ENCODE measurements at regions not wholly inside any gene's neighbourhood (a gene's known extent, or its start where the extent isn't known, plus 50 kb on each side); places are given as distances from the start of the nearest gene placed in this dataset.

DNA sequence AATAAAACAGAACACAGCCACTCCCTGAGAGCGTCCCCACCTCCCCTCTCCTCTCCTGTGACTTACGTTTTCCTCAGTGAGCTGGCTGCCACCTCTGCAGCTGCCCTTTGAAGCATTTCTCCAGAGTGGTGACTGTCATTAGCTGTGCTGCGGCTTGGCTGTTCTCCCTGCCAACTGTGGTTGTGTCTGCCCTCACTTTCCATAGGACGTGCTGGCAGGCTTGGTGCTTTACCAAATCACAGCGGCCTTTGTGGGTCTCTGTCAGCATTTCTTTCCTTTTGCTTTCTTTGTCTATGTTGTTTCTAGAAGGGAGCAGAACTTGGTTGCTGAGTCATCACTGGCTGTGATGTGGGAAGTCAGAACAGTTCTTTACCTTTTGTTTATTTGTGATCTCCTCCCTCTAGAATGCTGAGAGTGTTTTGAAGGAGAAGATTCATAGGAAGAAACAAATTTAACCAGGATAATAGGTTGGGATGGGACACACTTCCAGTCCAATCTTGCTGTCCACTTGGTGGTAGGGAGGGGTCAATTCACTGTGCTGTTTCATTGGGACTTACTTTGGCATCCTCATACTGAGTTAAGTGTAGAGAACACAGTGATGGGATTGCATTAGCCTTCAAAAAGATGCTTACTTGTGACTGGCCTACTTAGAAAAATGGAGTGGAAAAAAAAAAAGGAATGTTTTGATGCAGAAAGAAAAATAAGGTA is 88.2 kb downstream of the TMX1 start:
- Histone ChIP-seq H4K20me1 (ENCODE audit: insufficient read depth, low read length, poor library complexity, severe bottlenecking) (no peaks in the 10 kb centered on the region), H3K4me1 (ENCODE audit: insufficient read depth, low read length, poor library complexity, severe bottlenecking) (no peaks in the 10 kb centered on the region), H3K4me3 (ENCODE audit: low read length, poor library complexity, severe bottlenecking) (no peak overlapping the region), H3K9me3 (ENCODE audit: insufficient read depth, low read depth, low read length) (no peaks in the 10 kb centered on the region), H3K9ac (ENCODE audit: low read depth, low read length, poor library complexity, severe bottlenecking) (no peak overlapping the region), H3K27me3 (ENCODE audit: insufficient read depth, low read length, poor library complexity, severe bottlenecking) (no peaks in the 10 kb centered on the region), H3K9me2 (replicated peaks; ENCODE audit: low read depth, low read length) (no peaks in the 10 kb centered on the region), H3F3A (ENCODE audit: low read depth) (no peaks in the 10 kb centered on the region), H3K4me2 (ENCODE audit: low read depth, low read length, poor library complexity, severe bottlenecking) (peak overlapping the region; percentile 30), H3K79me2 (ENCODE audit: insufficient read depth, low read length) (no peaks in the 10 kb centered on the region), H2AFZ (ENCODE audit: low read length) (no peak overlapping the region; the same call in 1 of the 2 replicates), H3K36me3 (ENCODE audit: insufficient read depth, low read length) (no peaks in the 10 kb centered on the region)
- TF ChIP-seq, protein P1, sequence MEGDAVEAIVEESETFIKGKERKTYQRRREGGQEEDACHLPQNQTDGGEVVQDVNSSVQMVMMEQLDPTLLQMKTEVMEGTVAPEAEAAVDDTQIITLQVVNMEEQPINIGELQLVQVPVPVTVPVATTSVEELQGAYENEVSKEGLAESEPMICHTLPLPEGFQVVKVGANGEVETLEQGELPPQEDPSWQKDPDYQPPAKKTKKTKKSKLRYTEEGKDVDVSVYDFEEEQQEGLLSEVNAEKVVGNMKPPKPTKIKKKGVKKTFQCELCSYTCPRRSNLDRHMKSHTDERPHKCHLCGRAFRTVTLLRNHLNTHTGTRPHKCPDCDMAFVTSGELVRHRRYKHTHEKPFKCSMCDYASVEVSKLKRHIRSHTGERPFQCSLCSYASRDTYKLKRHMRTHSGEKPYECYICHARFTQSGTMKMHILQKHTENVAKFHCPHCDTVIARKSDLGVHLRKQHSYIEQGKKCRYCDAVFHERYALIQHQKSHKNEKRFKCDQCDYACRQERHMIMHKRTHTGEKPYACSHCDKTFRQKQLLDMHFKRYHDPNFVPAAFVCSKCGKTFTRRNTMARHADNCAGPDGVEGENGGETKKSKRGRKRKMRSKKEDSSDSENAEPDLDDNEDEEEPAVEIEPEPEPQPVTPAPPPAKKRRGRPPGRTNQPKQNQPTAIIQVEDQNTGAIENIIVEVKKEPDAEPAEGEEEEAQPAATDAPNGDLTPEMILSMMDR (conservative IDR thresholded peaks at IDR 0.05; ENCODE audit: low read length), result no peak
- TF ChIP-seq EZH2phosphoT487 (IDR thresholded peaks at IDR 0.05; ENCODE audit: borderline replicate concordance), result no peak

DNA sequence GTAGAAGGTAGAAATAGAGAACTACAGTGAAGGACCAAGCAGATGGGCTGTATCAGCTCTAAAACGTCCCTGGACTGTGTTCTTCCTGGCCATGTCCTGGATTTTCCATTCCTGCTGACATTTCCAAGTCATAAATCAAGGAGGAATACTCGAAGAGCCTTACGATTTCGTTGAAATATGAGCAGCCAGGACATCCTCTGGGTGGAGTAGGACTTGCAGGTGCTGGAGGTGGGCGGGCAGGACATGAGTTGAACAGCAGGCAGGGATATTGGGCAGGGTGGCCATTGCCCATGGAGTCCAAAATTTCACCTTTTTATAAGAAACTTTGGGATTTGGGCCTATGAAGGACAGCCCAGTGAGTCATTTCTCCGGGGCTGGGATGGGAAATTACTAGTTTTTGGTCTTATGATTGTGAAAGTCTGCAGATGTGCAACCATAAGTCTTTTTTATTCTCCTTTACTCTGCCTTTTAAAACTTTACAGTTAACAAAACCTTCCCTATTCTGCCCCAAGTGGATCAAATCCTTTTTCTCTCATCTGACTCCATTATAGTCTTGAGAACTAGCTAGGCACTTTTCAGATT is 88.8 kb downstream of the TMX1 start:
- Histone ChIP-seq H3K27me3 (ENCODE audit: insufficient read depth, low read length, poor library complexity, severe bottlenecking) (no peaks in the 10 kb centered on the region), H3K9me2 (replicated peaks; ENCODE audit: low read depth, low read length) (no peaks in the 10 kb centered on the region), H3K4me3 (ENCODE audit: low read length, poor library complexity, severe bottlenecking) (no peak overlapping the region), H3K4me2 (ENCODE audit: low read depth, low read length, poor library complexity, severe bottlenecking) (no peak overlapping the region), H3K4me1 (ENCODE audit: insufficient read depth, low read length, poor library complexity, severe bottlenecking) (no peaks in the 10 kb centered on the region), H3K9me3 (ENCODE audit: insufficient read depth, low read depth, low read length) (no peaks in the 10 kb centered on the region), H2AFZ (ENCODE audit: low read length) (no peak overlapping the region), H3K9ac (ENCODE audit: low read depth, low read length, poor library complexity, severe bottlenecking) (no peak overlapping the region), H3F3A (ENCODE audit: low read depth) (no peaks in the 10 kb centered on the region), H3K79me2 (ENCODE audit: insufficient read depth, low read length) (no peaks in the 10 kb centered on the region), H4K20me1 (ENCODE audit: insufficient read depth, low read length, poor library complexity, severe bottlenecking) (no peaks in the 10 kb centered on the region), H3K36me3 (ENCODE audit: insufficient read depth, low read length) (no peaks in the 10 kb centered on the region)
- no peak for TF ChIP-seq EZH2phosphoT487 (IDR thresholded peaks at IDR 0.05; ENCODE audit: borderline replicate concordance)
- TF ChIP-seq, protein P1 (conservative IDR thresholded peaks at IDR 0.05; ENCODE audit: low read length), result no peak

DNA sequence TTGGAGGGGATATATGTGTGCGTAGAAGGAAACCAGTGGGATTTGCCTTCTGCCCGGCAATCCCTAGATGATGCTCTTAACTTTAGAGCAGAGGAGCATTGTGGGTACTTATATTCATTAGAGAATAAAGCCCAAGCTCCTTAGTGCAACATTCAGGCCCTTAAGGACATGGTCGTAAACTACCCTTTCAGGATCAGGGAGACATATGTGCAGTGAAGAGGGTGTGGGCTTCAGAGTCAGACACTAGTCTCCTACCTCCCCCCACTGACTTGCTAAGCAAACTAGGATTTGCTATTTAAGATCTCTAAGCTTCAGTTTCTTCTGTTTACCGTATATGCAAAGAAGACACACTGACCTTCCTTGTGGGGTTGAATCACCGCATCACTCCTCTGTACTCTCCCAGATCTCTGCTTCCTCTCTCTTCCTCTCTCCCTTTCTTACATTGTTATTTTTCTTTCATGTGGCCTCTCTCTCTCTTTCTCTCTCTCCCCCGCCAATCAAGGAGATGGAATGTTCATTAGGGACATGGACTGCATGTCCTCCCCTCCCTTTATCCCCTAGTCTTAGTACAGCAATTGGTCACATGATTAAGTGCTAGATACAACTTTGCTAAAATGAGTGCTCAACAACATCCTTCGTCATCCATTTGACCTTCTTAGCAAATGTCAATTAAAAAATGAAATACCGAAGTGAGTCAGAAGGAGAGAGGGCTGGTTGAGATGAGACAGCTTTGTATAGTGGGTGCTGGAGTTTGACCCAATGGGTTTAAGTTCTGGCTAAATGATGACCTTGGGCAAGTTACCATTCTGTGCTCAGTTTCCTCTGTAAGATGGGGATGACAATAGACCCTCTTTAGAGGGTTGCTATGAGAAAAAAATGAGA is 91.7 kb downstream of the TMX1 start:
- TF ChIP-seq, protein P1 (conservative IDR thresholded peaks at IDR 0.05; ENCODE audit: low read length), result no peak
- Histone ChIP-seq H3K36me3 (ENCODE audit: insufficient read depth, low read length) (no peaks in the 10 kb centered on the region), H3K27me3 (ENCODE audit: insufficient read depth, low read length, poor library complexity, severe bottlenecking) (no peaks in the 10 kb centered on the region), H3K9me3 (ENCODE audit: insufficient read depth, low read depth, low read length) (no peaks in the 10 kb centered on the region), H4K20me1 (ENCODE audit: insufficient read depth, low read length, poor library complexity, severe bottlenecking) (no peaks in the 10 kb centered on the region), H3K9me2 (replicated peaks; ENCODE audit: low read depth, low read length) (no peaks in the 10 kb centered on the region), H3F3A (ENCODE audit: low read depth) (no peaks in the 10 kb centered on the region), H3K4me3 (ENCODE audit: low read length, poor library complexity, severe bottlenecking) (no peak overlapping the region), H2AFZ (ENCODE audit: low read length) (no peak overlapping the region), H3K4me2 (ENCODE audit: low read depth, low read length, poor library complexity, severe bottlenecking) (no peak overlapping the region), H3K9ac (ENCODE audit: low read depth, low read length, poor library complexity, severe bottlenecking) (no peak overlapping the region), H3K79me2 (ENCODE audit: insufficient read depth, low read length) (no peaks in the 10 kb centered on the region), H3K4me1 (ENCODE audit: insufficient read depth, low read length, poor library complexity, severe bottlenecking) (no peaks in the 10 kb centered on the region)
